ENCODE measurements at regions not wholly inside any gene's neighbourhood (a gene's known extent, or its start where the extent isn't known, plus 50 kb on each side); places are given as distances from the start of the nearest gene placed in this dataset.

DNA sequence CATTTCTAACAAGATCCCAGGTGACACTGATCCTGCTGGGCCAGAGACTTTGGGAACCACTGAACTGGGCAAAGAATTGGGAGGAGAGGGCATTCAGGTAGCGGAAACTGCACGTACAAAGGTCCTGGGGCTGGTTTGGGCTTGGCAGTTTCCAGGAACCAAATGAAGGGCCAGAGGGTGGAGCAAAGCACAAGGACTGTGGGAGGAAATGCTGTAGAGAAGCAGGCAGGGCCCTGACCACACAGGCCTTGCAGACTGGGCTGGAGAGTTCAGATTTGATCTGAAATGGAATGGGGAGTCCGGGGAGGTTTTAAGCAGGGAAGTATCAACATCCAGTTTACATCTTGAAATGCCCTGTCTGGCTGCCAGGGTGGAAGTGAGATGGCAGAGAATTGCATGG, 195.1 kb downstream of the PHETA1 start:
- Histone ChIP-seq H3K27ac (no peak overlapping the region), H3K36me3 (replicated peaks) (no peaks in the 10 kb centered on the region), H3K27me3 (replicated peaks) (no peaks in the 10 kb centered on the region), H3K4me3 (ENCODE audit: low read depth, low read length) (no peak overlapping the region)
- DNase-seq, result no peak
- TF ChIP-seq, protein P1, sequence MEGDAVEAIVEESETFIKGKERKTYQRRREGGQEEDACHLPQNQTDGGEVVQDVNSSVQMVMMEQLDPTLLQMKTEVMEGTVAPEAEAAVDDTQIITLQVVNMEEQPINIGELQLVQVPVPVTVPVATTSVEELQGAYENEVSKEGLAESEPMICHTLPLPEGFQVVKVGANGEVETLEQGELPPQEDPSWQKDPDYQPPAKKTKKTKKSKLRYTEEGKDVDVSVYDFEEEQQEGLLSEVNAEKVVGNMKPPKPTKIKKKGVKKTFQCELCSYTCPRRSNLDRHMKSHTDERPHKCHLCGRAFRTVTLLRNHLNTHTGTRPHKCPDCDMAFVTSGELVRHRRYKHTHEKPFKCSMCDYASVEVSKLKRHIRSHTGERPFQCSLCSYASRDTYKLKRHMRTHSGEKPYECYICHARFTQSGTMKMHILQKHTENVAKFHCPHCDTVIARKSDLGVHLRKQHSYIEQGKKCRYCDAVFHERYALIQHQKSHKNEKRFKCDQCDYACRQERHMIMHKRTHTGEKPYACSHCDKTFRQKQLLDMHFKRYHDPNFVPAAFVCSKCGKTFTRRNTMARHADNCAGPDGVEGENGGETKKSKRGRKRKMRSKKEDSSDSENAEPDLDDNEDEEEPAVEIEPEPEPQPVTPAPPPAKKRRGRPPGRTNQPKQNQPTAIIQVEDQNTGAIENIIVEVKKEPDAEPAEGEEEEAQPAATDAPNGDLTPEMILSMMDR (IDR thresholded peaks at IDR 0.05; ENCODE audit: low read depth, low read length, missing control alignments), result no peak
- in situ Hi-C loops (cut with HindIII; ENCODE audit: low pct_ligation_motif_present, low sequenced_read_pairs), result no loop called here

DNA sequence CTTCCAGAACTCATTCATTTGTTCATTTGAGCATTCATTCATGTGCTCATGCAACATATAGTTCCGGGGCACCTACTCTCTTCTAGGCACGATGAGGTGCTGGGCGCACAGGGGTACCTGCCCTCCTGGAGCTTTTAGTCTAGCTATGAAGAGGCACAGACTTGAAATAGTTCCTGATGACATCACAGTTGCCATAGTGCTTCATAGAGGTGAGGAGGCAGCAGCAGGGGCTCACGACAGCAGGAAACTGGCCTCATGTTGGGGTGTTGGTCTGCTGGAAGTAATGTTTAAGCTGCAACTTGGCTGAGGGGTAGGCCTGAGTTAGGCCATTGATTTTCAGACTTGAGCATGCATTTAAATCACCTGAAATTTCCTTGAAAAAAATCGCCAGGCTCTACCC, 195.5 kb downstream of the PHETA1 start:
- no peaks in the 10 kb centered on the region for H3K27me3 ChIP-seq (replicated peaks)
- H3K27ac ChIP-seq, result no peak overlapping the region
- no peak for DNase-seq
- in situ Hi-C loops (cut with HindIII; ENCODE audit: low pct_ligation_motif_present, low sequenced_read_pairs), result no loop called here
- no peaks in the 10 kb centered on the region for H3K36me3 ChIP-seq (replicated peaks)
- no peak overlapping the region for H3K4me3 ChIP-seq (ENCODE audit: low read depth, low read length)
- TF ChIP-seq, protein P1 (IDR thresholded peaks at IDR 0.05; ENCODE audit: low read depth, low read length, missing control alignments), result no peak

GRCh38 chr12:111172786-111173185, 196.1 kb downstream of the PHETA1 start:
- TF ChIP-seq, protein P1 (IDR thresholded peaks at IDR 0.05; ENCODE audit: low read depth, low read length, missing control alignments), result no peak
- Histone ChIP-seq H3K4me3 (ENCODE audit: low read depth, low read length) (no peak overlapping the region), H3K27ac (no peak overlapping the region), H3K27me3 (replicated peaks) (no peaks in the 10 kb centered on the region), H3K36me3 (replicated peaks) (no peaks in the 10 kb centered on the region)
- in situ Hi-C loops (cut with HindIII; ENCODE audit: low pct_ligation_motif_present, low sequenced_read_pairs), result no loop called here
- DNase-seq, result no peak

DNA sequence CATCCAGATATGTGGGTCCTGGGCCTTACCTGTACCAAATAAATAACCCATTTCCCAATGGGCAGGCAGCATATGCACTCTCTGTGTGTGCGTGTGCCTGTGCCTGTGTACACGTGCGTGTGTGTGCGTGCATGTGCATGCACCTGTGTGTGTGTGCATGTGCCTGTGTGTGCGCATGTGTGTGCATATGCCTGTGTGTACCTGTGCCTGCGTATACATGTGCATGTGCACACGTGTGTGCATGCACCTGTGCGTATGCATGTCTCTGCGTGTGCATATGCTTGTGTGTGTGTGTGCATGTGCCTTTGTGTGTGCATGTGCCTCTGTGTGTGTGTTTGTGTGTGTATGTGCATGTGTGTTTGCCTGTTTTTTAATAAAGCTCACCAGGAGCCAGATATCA, 197.1 kb downstream of the PHETA1 start:
- DNase-seq, result no peak
- in situ Hi-C loops (cut with HindIII; ENCODE audit: low pct_ligation_motif_present, low sequenced_read_pairs), result no loop called here
- Histone ChIP-seq H3K27ac (no peak overlapping the region), H3K4me3 (ENCODE audit: low read depth, low read length) (no peak overlapping the region), H3K27me3 (replicated peaks) (no peaks in the 10 kb centered on the region), H3K36me3 (replicated peaks) (no peaks in the 10 kb centered on the region)
- TF ChIP-seq, protein P1 (IDR thresholded peaks at IDR 0.05; ENCODE audit: low read depth, low read length, missing control alignments), result no peak

DNA sequence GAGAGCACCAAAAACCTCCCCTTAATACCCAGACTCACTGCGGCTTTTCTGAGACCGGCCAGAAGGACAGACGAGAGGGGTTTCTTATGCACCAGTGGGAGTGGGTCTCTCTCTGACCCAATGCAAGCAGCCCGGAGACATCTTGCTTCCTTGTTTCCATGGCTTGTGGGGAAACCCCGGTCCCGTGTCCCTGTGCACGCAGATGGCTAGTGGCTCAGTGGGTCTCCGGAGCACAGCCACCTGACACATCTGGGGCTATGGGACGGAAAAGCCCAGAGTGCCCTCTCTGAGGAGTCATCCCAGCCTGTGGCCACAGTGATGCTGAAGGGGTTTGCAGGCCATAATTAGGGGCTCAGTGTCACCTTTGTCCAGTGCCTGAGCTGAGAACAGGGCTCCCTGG, 197.6 kb downstream of the PHETA1 start:
- DNase-seq, result no peak
- Histone ChIP-seq H3K36me3 (replicated peaks) (no peaks in the 10 kb centered on the region), H3K4me3 (ENCODE audit: low read depth, low read length) (no peak overlapping the region), H3K27ac (no peak overlapping the region), H3K27me3 (replicated peaks) (no peaks in the 10 kb centered on the region)
- in situ Hi-C loops (cut with HindIII; ENCODE audit: low pct_ligation_motif_present, low sequenced_read_pairs), result no loop called here
- TF ChIP-seq, protein P1 (IDR thresholded peaks at IDR 0.05; ENCODE audit: low read depth, low read length, missing control alignments), result no peak

GRCh38 chr12:111170543-111170942, 198.4 kb downstream of the PHETA1 start:
- DNase-seq, result no peak
- Histone ChIP-seq H3K27me3 (replicated peaks) (no peaks in the 10 kb centered on the region), H3K27ac (no peak overlapping the region), H3K36me3 (replicated peaks) (no peaks in the 10 kb centered on the region), H3K4me3 (ENCODE audit: low read depth, low read length) (no peak overlapping the region)
- in situ Hi-C loops (cut with HindIII; ENCODE audit: low pct_ligation_motif_present, low sequenced_read_pairs), result no loop called here
- TF ChIP-seq, protein P1 (IDR thresholded peaks at IDR 0.05; ENCODE audit: low read depth, low read length, missing control alignments), result no peak

Measured in brain microvascular endothelial cell (primary cell).